GM19328 (cell line): ENCODE measurements at regions not wholly inside any gene's neighbourhood (a gene's known extent, or its start where the extent isn't known, plus 50 kb on each side); places are given as distances from the start of the nearest gene placed in this dataset.
"Not testable (repeated sequence)": the region's sequence is repeated elsewhere in the genome, so short reads cannot be mapped to it uniquely, and the experiment has no call there.

Experiments used
- ATAC-seq: cut with Tn5 transposase; IDR thresholded peaks from one replicate; pipeline ENCODE4 v1.9.1; 2021; ENCODE audit warnings: mild to moderate bottlenecking, moderate library complexity; ENCODE audit not compliant: unreplicated experiment

GRCh38 chr12:105682821-105683220, 352.3 kb downstream of the C12orf75 start:
- not testable (repeated sequence) for ATAC-seq

- ATAC-seq: not testable (repeated sequence)
These were observed 353.3 kb downstream of the C12orf75 start for GRCh38 chr12:105683836-105684235.

GRCh38 chr12:105698075-105698474, 367.6 kb downstream of the C12orf75 start:
- ATAC-seq: no peak

- no peak for ATAC-seq
These were observed 368.7 kb downstream of the C12orf75 start for GRCh38 chr12:105699209-105699608.

GRCh38 chr12:105704787-105705186, 374.3 kb downstream of the C12orf75 start:
- ATAC-seq: no peak

- no peak for ATAC-seq
These were observed 374.7 kb downstream of the C12orf75 start for GRCh38 chr12:105705235-105705634.

- no peak for ATAC-seq
These were observed 375.3 kb downstream of the C12orf75 start for GRCh38 chr12:105705765-105706164.

GRCh38 chr12:105706321-105706972, 376.0 kb downstream of the C12orf75 start:
- no peak for ATAC-seq

GRCh38 chr12:105706973-105707334, 376.5 kb downstream of the C12orf75 start:
- ATAC-seq: no peak

GRCh38 chr12:105713606-105714305, 383.3 kb downstream of the C12orf75 start:
- no peak for ATAC-seq

- no peak for ATAC-seq
These were observed 386.1 kb downstream of the C12orf75 start for GRCh38 chr12:105716621-105717020.

- ATAC-seq: no peak
These were observed 390.7 kb downstream of the C12orf75 start for GRCh38 chr12:105721051-105721825.

- no peak for ATAC-seq
These were observed 391.4 kb downstream of the C12orf75 start for GRCh38 chr12:105721891-105722290.

- ATAC-seq: no peak
These were observed 392.6 kb downstream of the C12orf75 start for GRCh38 chr12:105723066-105723465.

- ATAC-seq: no peak
These were observed 393.0 kb downstream of the C12orf75 start for GRCh38 chr12:105723494-105723893.

- ATAC-seq: no peak
These were observed 394.1 kb downstream of the C12orf75 start for GRCh38 chr12:105724641-105725040.

GRCh38 chr12:105725054-105725453, 394.6 kb downstream of the C12orf75 start:
- no peak for ATAC-seq

GRCh38 chr12:105729181-105729771, 398.8 kb downstream of the C12orf75 start:
- no peak for ATAC-seq

- ATAC-seq: no peak
These were observed 399.4 kb downstream of the C12orf75 start for GRCh38 chr12:105729926-105730325.

- no peak for ATAC-seq
These were observed 403.1 kb downstream of the C12orf75 start for GRCh38 chr12:105733579-105733978.

- ATAC-seq: no peak
These were observed 402.3 kb downstream of the NUAK1 start for GRCh38 chr12:105736498-105736897.
